Heart left ventricle (tissue), 13 donors: ENCODE measurements at regions not wholly inside any gene's neighbourhood (a gene's known extent, or its start where the extent isn't known, plus 50 kb on each side); places are given as distances from the start of the nearest gene placed in this dataset.

Source experiments
- CTCF ChIP-seq, 12 donors: fragments of 200-600 bp; sonication (generic) in 4 of 12; IDR thresholded peaks; one replicate each; pipeline versions ENCODE4 v1.5.0 to v1.8.0; 2018 to 2022; ENCODE audit warnings: antibody characterized with exemption in 12 of 12, mild to moderate bottlenecking in 5 of 12
- POLR2A ChIP-seq, 2 donors: fragments of 450-650 bp; IDR thresholded peaks; one replicate each; pipeline ENCODE4 v1.6.1; 2017; ENCODE audit warnings: antibody characterized with exemption in 2 of 2, mild to moderate bottlenecking in 2 of 2, moderate library complexity in 2 of 2
- donor health status: ischemic (EF 13 %, LVEDD 7.1; RV severe dilation, severe dysfunction).
- donor health status: DM: no; HTN: yes; CAD: no.
- donor health status: DM: no; HTN: no; CAD: no.
- donor health status: ischemic (EF 25% LVEDD 6.9; RV normal size, moderate dysfunction).
- donor health status: ischemic (EF 25% LVEDD 5.7; RV mildly dilated, moderate dysfunction).
- donor health status: ischemic (EF 35%, LVEDD 5.7; RV mildly dilated, moderate dysfunction).
- donor health status: nonischemic (EF 11% LVEDD 7.7; RV severe dilation, severe dysfunction).
- donor health status: DM: yes; HTN: yes; CAD: no.
- donor health status: PGD.
- donor health status: ischemic (EF 29% LVEDD 5.4; RV normal size, mild dysfunction).
- donor health status: nonischemic (EF 23%, LVEDD 6.1; RV moderate dilation, normal function).

- TF ChIP-seq CTCF (IDR thresholded peaks at IDR 0.05): no peak
- TF ChIP-seq POLR2A (IDR thresholded peaks at IDR 0.05): no peak
Measured at GRCh38 chr19:32070101-32070500, 275.3 kb upstream of the ZNF507 start.
